Choroid plexus epithelial cell (primary cell): ENCODE measurements at regions not wholly inside any gene's neighbourhood (a gene's known extent, or its start where the extent isn't known, plus 50 kb on each side); places are given as distances from the start of the nearest gene placed in this dataset.

Experiments used
- DNase-seq: peaks from one replicate; pipeline ENCODE4 v3.0.0-alpha.2; 2010; ENCODE audit warnings: low read depth
- H3K4me3 ChIP-seq: 2 replicates; pipeline ENCODE4 v1.5.1; 2011; ENCODE audit warnings: low read depth, mild to moderate bottlenecking, control low read depth, low read length, moderate library complexity
- TF ChIP-seq, protein P1 (sequence below): conservative IDR thresholded peaks from 2 replicates; pipeline ENCODE4 v1.5.1; 2011; ENCODE audit warnings: low read depth, mild to moderate bottlenecking, control low read depth, inconsistent platforms, low read length, moderate library complexity

DNA sequence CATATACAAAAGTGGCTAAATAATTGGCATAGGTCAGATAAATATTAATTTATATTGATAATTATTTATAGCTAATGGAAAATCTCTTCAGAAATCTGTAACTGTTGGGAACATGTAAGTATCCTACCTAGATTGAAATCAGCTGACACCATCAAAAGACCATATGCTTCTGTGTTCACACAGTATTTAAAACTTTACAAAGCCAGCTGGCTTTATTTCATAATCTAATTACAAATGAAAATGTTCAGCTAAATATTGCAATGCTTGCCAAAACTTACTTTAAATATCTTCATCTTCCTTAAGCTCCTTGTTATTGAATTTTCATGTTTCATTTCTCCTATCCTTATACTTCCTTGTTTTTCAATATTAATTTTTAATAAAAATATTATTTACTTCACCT lies 190.9 kb upstream of the DOK6 start:
- TF ChIP-seq, protein P1, sequence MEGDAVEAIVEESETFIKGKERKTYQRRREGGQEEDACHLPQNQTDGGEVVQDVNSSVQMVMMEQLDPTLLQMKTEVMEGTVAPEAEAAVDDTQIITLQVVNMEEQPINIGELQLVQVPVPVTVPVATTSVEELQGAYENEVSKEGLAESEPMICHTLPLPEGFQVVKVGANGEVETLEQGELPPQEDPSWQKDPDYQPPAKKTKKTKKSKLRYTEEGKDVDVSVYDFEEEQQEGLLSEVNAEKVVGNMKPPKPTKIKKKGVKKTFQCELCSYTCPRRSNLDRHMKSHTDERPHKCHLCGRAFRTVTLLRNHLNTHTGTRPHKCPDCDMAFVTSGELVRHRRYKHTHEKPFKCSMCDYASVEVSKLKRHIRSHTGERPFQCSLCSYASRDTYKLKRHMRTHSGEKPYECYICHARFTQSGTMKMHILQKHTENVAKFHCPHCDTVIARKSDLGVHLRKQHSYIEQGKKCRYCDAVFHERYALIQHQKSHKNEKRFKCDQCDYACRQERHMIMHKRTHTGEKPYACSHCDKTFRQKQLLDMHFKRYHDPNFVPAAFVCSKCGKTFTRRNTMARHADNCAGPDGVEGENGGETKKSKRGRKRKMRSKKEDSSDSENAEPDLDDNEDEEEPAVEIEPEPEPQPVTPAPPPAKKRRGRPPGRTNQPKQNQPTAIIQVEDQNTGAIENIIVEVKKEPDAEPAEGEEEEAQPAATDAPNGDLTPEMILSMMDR: no peak
- H3K4me3 ChIP-seq: no peak overlapping the region
- no peak for DNase-seq

DNA sequence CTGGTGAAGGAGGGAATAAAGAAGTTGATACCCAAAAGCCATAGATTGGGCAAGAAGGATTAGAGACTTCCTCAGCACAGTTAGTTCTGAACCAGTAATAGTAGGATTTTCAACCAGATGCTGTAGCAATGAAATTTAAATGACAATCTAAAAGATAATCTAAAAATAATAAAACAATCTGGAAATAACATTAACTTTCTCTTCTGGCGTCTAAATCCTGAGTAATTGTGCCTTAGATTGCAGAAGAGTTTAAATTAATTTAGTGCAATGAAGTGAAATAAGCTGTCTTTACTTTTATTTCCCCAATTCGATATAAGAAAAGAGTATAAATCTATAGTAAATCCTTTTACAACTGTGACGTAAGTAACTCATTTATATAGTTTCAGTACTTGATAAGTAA lies 186.8 kb upstream of the DOK6 start:
- no peak overlapping the region for H3K4me3 ChIP-seq
- no peak for DNase-seq
- TF ChIP-seq, protein P1: no peak

DNA sequence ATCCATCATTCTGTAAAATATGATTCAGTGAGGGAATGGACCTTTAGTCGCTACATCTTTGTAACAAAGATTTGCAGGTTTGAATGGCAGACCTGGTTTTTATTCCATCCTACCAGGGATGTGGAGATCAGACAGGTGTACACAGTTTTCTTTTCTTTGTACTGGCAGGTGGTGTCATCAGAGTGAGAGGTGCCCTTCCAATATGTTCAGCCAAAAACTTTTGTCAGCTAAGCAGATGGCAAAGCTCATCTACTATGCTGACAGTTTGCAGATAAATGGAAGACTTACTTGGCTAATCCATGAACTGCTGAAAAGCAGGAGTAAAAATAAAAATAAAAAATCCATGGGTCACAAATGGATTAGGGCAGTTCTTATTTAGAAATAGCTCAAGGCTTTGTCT lies 185.5 kb upstream of the DOK6 start:
- H3K4me3 ChIP-seq: no peak overlapping the region
- TF ChIP-seq, protein P1: no peak
- no peak for DNase-seq

DNA sequence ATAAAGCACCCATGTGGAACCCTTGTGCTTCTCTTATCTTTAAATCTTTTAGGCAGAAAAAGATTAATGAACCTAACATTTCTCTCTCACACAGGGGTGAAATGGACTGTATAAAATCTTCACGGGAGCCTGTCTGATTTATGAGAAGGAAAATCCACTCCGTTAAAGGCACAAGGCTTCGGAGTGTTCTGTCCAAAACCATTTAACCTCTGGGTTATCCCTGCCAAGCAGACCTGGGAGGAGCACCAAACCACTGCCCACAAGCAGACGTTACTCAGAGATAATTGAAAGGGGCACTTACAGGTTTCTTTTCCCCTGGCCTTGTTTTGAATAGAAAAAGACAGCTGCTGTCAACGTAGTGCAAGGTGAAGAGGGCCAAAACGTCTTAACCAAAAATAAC lies 184.4 kb upstream of the DOK6 start:
- DNase-seq: no peak
- TF ChIP-seq, protein P1: no peak

DNA sequence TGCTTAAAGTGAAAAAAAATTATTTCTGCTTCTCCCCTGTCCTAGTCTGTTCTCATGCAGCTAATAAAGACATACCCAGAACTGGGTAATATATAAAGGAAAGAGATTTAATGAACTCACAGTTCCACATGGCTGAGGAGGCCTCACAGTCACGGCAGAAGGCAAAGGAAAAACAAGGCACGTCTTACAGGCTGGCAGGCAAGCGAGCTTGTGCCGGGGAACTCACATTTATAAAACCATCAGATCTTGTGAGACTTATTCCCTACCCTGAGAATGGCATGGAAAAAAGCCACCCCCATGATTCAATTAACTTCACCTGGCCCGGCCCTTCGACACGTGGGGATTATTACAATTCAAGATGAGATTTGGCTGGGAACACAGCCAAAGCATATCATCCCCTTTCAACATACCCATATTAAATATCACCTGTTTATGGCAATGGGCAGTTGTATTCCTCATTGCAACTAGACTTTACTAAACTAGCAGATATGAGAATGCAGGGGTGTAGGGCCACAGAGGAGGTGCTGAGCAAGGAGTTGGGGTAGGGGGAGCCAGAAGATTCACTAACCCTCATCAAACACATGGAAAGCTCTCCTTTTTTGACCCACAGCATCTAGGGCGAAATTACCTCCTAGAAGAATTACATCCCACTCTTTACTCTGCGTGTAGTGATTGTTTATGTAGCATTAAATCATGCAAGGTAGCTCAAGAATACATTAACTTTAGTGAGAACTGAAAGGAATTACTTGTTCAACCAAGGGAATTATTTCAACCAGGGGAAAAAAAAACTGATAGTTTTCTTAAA lies 183.3 kb upstream of the DOK6 start:
- no peak for DNase-seq
- TF ChIP-seq, protein P1: no peak
- H3K4me3 ChIP-seq: no peak overlapping the region

More for the DNA sequence above, 184.4 kb upstream of the DOK6 start:
- H3K4me3 ChIP-seq: no peak overlapping the region

DNA sequence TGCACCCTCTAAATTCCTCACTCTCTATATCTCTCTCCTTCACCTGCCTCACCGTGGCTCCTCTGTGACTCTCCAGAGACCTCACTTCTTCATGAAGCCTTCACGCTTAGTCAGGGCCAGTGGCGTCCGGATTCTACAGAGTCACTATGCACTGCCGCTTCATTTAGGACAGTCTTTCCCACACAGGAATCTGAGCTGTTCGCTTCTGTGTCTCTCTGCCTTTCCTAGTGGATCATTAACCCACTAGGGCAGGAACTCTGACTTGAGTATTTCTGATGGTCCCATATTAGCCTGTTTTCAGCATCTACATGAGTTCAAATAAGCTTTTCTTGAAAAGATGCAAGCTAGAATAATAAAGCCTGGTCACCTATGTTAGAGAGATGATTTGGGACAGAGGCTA lies 180.2 kb upstream of the DOK6 start:
- H3K4me3 ChIP-seq: no peak overlapping the region
- DNase-seq: no peak
- TF ChIP-seq, protein P1: no peak

DNA sequence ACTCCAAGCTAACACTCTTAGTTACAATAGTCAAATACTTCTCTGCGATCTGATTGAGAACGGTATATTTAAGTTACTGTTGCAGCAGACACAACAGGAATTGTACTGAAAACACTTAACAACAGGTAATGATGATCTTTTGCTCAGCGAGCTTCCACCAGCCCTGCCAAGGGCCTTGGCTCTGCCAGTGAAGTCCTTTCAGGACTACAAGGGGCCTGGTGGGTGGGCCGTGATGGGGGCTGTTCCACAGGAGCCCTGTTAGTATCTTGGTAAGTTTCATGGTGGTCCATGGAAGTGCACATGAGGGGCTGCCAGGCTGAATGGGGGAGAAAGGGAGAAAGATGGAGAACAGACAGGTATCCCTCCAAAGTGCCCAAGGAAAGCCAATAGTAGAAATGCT lies 178.6 kb upstream of the DOK6 start:
- no peak for DNase-seq
- TF ChIP-seq, protein P1: no peak
- no peak overlapping the region for H3K4me3 ChIP-seq
